Gastrocnemius medialis (tissue), 4 donors: ENCODE measurements at regions not wholly inside any gene's neighbourhood (a gene's known extent, or its start where the extent isn't known, plus 50 kb on each side); places are given as distances from the start of the nearest gene placed in this dataset.

Experiments used
- ATAC-seq, 2 donors: fragments of 150-250 bp; one replicate each; pipeline ENCODE4 v1.9.1; 2016
- DNase-seq, 2 donors: peaks; one replicate each; pipeline ENCODE4 v3.0.0-alpha.2; 2019
- H3K27ac ChIP-seq, 4 donors: fragments of 200-600 bp; sonication (generic); 1 replicate in 1 of 4; 2 replicates in 3 of 4; pipeline ENCODE4 v1.5.1; 2016 to 2018; ENCODE audit warnings: mild to moderate bottlenecking in 2 of 4, moderate library complexity in 1 of 4
- H3K27me3 ChIP-seq, 3 donors: fragments of 200-600 bp; sonication (generic) in 2 of 3; 1 replicate in 1 of 3; 2 replicates in 2 of 3; pipeline versions ENCODE4 v1.5.1 to v1.6.0; 2016 to 2019; ENCODE audit warnings: mild to moderate bottlenecking in 1 of 3, moderate library complexity in 1 of 3
- H3K36me3 ChIP-seq, 2 donors: fragments of 200-600 bp; sonication (generic) in 1 of 2; one replicate each; pipeline ENCODE4 v1.5.1; 2017 to 2018
- H3K4me1 ChIP-seq, 2 donors: fragments of 200-600 bp; sonication (generic) in 1 of 2; one replicate each; pipeline ENCODE4 v1.5.1; 2016 to 2017; ENCODE audit warnings: mild to moderate bottlenecking in 2 of 2
- H3K4me3 ChIP-seq, 4 donors: fragments of 200-600 bp; sonication (generic) in 3 of 4; 1 replicate in 1 of 4; 2 replicates in 3 of 4; pipeline ENCODE4 v1.5.1; 2016 to 2019; ENCODE audit warnings: mild to moderate bottlenecking in 2 of 4
- H3K9me3 ChIP-seq, 3 donors: fragments of 200-600 bp; sonication (generic) in 2 of 3; 1 replicate in 1 of 3; 2 replicates in 2 of 3; pipeline ENCODE4 v1.5.1; 2016 to 2019
- POLR2A ChIP-seq, 2 donors: fragments of 450-650 bp; IDR thresholded peaks; one replicate each; pipeline ENCODE4 v1.6.1; 2017; ENCODE audit warnings: antibody characterized with exemption in 2 of 2, mild to moderate bottlenecking in 2 of 2, moderate library complexity in 2 of 2
- in situ Hi-C, 4 donors: fragments of 200-750 bp; cut with MboI; loops; one replicate each; pipeline versions ENCODE4 v1.15.0 to v1.8.0; 2017; ENCODE audit warnings: low sequenced_read_pairs in 4 of 4
- intact Hi-C: fragments of 100-400 bp; cut with DNase I; formaldehyde crosslinking; loops from one replicate; pipeline ENCODE4 v1.15.1; 2023; ENCODE audit warnings: low total_unique reads
- TF ChIP-seq, protein P1 (sequence below), 5 experiments: fragments of 450-650 bp in 3 of 5; fragments of 200-600 bp in 2 of 5; sonication (generic) in 2 of 5; IDR thresholded peaks in 4 of 5; conservative IDR thresholded peaks in 1 of 5; 1 replicate in 4 of 5; 2 replicates in 1 of 5; pipeline ENCODE4 v1.5.1; 2016 to 2019; ENCODE audit warnings: antibody characterized with exemption in 5 of 5, mild to moderate bottlenecking in 3 of 5, moderate library complexity in 3 of 5

DNA sequence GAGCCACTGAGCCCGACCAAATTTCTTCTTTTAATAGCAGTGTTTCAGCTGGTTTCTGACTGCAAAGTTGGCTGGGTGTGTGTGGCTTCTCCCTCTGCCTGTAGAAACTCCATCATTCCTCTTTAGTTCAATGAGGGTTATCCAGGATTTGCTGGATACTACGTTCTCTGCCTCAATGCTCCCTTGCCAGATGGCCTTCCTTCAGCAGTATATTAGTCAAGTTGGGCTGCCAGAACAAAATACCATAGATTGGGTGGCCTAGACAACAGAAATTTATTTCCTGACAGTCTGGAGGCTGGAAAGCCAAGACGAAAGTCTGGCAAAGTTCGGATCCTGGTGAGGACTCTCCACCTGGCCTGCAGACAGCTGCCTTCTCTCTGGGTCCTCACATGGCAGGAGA, 103.7 kb downstream of the NOG start:
- no peak for DNase-seq
- Histone ChIP-seq H3K9me3 (no peaks in the 10 kb centered on the region), H3K4me3 (no peak overlapping the region), H3K36me3 (no peaks in the 10 kb centered on the region), H3K4me1 (peaks cover 11 to 13% of the 10 kb centered on the region in 2 donors), H3K27ac (no peak overlapping the region), H3K27me3 (no peaks in the 10 kb centered on the region)
- no peak for ATAC-seq
- TF ChIP-seq, protein P1, sequence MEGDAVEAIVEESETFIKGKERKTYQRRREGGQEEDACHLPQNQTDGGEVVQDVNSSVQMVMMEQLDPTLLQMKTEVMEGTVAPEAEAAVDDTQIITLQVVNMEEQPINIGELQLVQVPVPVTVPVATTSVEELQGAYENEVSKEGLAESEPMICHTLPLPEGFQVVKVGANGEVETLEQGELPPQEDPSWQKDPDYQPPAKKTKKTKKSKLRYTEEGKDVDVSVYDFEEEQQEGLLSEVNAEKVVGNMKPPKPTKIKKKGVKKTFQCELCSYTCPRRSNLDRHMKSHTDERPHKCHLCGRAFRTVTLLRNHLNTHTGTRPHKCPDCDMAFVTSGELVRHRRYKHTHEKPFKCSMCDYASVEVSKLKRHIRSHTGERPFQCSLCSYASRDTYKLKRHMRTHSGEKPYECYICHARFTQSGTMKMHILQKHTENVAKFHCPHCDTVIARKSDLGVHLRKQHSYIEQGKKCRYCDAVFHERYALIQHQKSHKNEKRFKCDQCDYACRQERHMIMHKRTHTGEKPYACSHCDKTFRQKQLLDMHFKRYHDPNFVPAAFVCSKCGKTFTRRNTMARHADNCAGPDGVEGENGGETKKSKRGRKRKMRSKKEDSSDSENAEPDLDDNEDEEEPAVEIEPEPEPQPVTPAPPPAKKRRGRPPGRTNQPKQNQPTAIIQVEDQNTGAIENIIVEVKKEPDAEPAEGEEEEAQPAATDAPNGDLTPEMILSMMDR (IDR thresholded peaks at IDR 0.05 in 4 of 5, conservative IDR thresholded peaks at IDR 0.05 in 1 of 5), result no peak
- no peak for TF ChIP-seq POLR2A (IDR thresholded peaks at IDR 0.05)
- intact Hi-C loops, result loop anchor here (10.0 kb wide), 1 partner anchor 58 kb away; no protein-coding TSS in a partner anchor
- in situ Hi-C loops, result no loop called here

DNA sequence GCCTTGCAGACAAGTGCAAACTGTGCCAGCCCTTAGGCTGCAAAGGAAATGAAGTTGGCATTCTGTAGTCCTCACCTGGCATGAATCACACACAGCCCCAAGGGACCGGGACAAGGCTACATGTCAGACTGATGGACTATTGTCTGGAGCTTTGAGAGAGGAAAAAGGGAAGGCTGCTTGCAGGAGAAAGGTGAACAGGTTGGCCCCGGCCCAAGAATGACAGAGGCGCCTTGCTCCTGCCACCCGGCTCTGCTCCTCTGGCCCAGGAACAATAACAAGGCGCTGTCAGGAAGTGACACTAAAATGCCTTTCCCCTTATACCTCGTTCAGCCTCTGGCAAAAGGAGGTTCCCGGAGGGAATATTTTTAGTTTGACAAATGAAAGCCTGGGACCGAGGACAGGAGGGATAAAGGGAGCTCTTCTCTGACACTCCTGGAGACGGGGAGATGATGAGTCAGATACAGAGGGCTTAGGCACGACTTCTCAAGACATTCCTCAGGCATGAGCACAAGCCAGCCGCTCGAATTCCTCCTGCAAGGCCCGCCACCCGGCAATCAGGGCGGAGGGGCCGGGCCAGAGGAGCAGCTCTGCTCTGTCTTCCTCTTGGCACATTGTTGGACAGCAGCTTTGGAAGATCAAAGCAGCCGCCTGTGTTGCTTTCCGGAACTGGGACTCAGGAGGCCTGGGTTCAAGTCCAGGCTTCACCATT, 105.8 kb downstream of the NOG start:
- Histone ChIP-seq H3K27me3 (no peaks in the 10 kb centered on the region), H3K9me3 (no peaks in the 10 kb centered on the region), H3K27ac (peak overlapping the region; percentile 9 to 48 (median 32)), H3K4me1 (peaks cover 11 to 13% of the 10 kb centered on the region in 2 donors), H3K4me3 (no peak overlapping the region), H3K36me3 (no peaks in the 10 kb centered on the region)
- TF ChIP-seq POLR2A (IDR thresholded peaks at IDR 0.05), result no peak
- TF ChIP-seq, protein P1 (IDR thresholded peaks at IDR 0.05 in 4 of 5, conservative IDR thresholded peaks at IDR 0.05 in 1 of 5), result no peak
- in situ Hi-C loops (no loop called here), intact Hi-C loops (loop anchor here (10.0 kb wide), 1 partner anchor 55 kb away; no protein-coding TSS in a partner anchor)
- peak in 1 of 2 donors; percentile 38 for DNase-seq
- peak; percentile 85 to 86 for ATAC-seq

DNA sequence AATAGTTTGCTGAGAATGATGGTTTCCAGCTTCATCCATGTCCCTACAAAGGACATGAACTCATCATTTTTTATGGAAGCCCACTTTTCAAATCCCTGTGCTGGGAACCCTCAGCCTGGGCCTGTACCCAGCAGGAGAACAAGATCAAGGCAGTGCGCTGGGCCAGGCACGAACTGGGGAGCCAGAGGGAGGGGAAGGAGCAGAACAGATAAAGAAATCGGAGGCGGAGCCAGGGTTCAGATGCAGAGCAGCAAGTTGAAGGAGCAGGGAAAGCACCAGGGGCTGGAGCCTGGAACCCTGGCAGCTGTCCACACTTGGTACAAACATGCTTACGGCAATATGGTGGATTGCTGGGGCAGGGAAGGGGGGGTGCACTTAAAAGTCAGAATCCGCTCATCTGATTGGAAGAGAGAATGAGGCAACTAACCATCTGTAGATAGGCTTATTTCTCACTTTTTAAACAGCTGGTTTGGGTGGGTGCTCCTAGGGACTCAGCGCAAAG, 107.5 kb downstream of the NOG start:
- H3K27ac ChIP-seq, result no peak overlapping the region
- DNase-seq (no peak), ATAC-seq (no peak)
- TF ChIP-seq, protein P1 (IDR thresholded peaks at IDR 0.05 in 4 of 5, conservative IDR thresholded peaks at IDR 0.05 in 1 of 5), result no peak
- no peak for TF ChIP-seq POLR2A (IDR thresholded peaks at IDR 0.05)
- H3K27me3 ChIP-seq, result no peaks in the 10 kb centered on the region
- H3K9me3 ChIP-seq, result no peaks in the 10 kb centered on the region
- intact Hi-C loops, result loop anchor here (5.0 kb wide), 1 partner anchor 124 kb away; no protein-coding TSS in a partner anchor
- in situ Hi-C loops, result loop anchor here in 2 of 4 donors (25.0 kb wide), 2 partner anchors 189 to 864 kb away; no protein-coding TSS in a partner anchor
- no peaks in the 10 kb centered on the region for H3K36me3 ChIP-seq
- H3K4me3 ChIP-seq, result no peak overlapping the region
- H3K4me1 ChIP-seq, result peaks cover 11 to 13% of the 10 kb centered on the region in 2 donors

DNA sequence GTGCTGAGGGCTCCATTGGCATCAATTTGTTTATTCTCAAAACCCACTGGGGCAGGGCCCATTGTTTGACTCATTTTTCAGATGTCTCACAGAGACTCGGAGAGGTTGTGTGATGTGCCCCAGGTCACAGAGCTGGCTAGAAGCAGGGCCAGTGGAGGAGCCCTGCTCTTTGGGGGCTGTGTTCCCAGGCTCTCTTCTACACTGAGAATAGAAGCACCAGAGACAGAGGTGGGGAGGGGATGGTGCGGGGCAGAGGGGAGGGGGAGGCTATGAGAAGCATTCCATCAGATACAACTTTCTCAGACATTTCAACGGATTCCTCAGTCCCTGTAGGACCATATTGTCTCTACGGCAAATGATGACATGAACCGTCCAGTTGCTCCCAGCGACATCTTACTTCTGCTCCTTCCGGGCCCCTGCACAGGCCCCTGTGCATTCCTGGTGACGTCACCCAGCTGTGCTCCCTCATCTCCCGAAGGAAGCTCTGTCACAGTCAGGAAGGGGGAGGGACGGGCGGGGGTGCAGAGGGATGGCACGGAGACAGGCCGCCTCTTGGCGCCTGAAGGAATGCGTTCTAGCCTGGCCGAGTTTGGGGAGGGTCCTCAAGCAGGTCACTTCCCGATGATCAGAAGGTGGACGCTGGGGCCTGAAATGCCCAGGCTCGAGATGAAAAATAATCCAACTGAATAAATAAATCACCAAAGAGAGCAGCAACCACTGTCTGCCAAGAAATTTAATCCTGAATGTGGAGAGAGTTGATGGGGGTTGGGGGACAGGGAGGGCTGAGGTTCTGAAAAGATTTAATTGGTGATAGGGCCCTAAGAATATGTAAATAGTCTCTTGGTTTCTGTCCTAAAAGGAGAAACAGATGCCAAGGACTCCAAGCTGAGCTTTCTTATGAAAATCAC, 114.1 kb downstream of the NOG start:
- no peak for ATAC-seq
- in situ Hi-C loops (loop anchor here in 3 of 4 donors (5.0 to 25.0 kb wide), 3 partner anchors 125 to 870 kb away; no protein-coding TSS in a partner anchor), intact Hi-C loops (no loop called here)
- no peak overlapping the region for H3K27ac ChIP-seq
- H3K36me3 ChIP-seq, result no peaks in the 10 kb centered on the region
- H3K4me3 ChIP-seq, result no peak overlapping the region
- TF ChIP-seq, protein P1 (IDR thresholded peaks at IDR 0.05 in 4 of 5, conservative IDR thresholded peaks at IDR 0.05 in 1 of 5), result no peak
- TF ChIP-seq POLR2A (IDR thresholded peaks at IDR 0.05), result no peak
- H3K4me1 ChIP-seq, result no peaks in the 10 kb centered on the region
- no peaks in the 10 kb centered on the region for H3K27me3 ChIP-seq
- DNase-seq, result no peak
- no peaks in the 10 kb centered on the region for H3K9me3 ChIP-seq
